HepG2 (cell line): ENCODE measurements at regions not wholly inside any gene's neighbourhood (a gene's known extent, or its start where the extent isn't known, plus 50 kb on each side); places are given as distances from the start of the nearest gene placed in this dataset.

Source experiments
- ATAC-seq: fragments of 200-7000 bp; cut with Tn5 transposase; 3 replicates; pipeline ENCODE4 v1.9.1; 2020; ENCODE audit warnings: mild to moderate bottlenecking, moderate library complexity
- BruUV-seq: library from RNA; stranded (reverse); fragments of 400-500 nt; replicated peaks from 2 replicates; lab custom pipeline; 2021; lab: Mats Ljungman, UMichigan
- CTCF ChIA-PET: fragments of 300-600 bp; formaldehyde crosslinking; extraction: SDS; loops from one replicate; lab custom pipeline; 2021; ENCODE audit warnings: low total read pairs, inconsistent platforms, low intra/inter-chr PET ratio; lab: Yijun Ruan, JAX
- POLR2A ChIA-PET: fragments of 350-600 bp; sonication (Branson Sonifier 250); formaldehyde crosslinking; loops from one replicate; lab custom pipeline; 2020; ENCODE audit warnings: antibody characterized with exemption, inconsistent platforms; lab: Yijun Ruan, JAX
- DNase-seq: peaks from one replicate; pipeline ENCODE4 v3.0.0-alpha.2; 2015; ENCODE audit warnings: low spot score
- FAIRE-seq: peaks from 3 replicates; lab custom pipeline; 2011; peaks lifted over from hg19 to GRCh38; lab: Jason Lieb, UNC
- H2AFZ ChIP-seq: one replicate; pipeline ENCODE4 v1.6.1; 2011; ENCODE audit warnings: low read length, inconsistent platforms
- H3K27ac ChIP-seq: fragments of 300-600 bp; 3 replicates; pipeline ENCODE4 v1.8.0; 2011; ENCODE audit warnings: mixed run types, mild to moderate bottlenecking, mixed read lengths, low read length, inconsistent platforms; ENCODE audit not compliant: insufficient read depth; ENCODE audit errors: extremely low read length
- H3K27me3 ChIP-seq, 2 experiments: fragments of 200-600 bp in 1 of 2; 2 replicates in 1 of 2; 3 replicates in 1 of 2; pipeline versions ENCODE4 v1.6.0 to v1.8.0; 2011; ENCODE audit warnings: low read length in 2 of 2, mild to moderate bottlenecking in 2 of 2, moderate library complexity in 2 of 2, inconsistent platforms in 1 of 2; ENCODE audit not compliant: insufficient read depth in 2 of 2, control insufficient read depth in 1 of 2
- H3K36me3 ChIP-seq, 2 experiments: fragments of 200-600 bp in 1 of 2; replicated peaks in 1 of 2; 2 replicates in 1 of 2; 3 replicates in 1 of 2; pipeline versions ENCODE4 v1.5.1 to v1.8.0; 2011; ENCODE audit warnings: low read length in 2 of 2, inconsistent platforms in 1 of 2; ENCODE audit not compliant: insufficient read depth in 2 of 2, control insufficient read depth in 1 of 2
- H3K4me1 ChIP-seq: 2 replicates; pipeline ENCODE4 v1.5.1; 2012; ENCODE audit warnings: low read length, inconsistent platforms; ENCODE audit not compliant: insufficient read depth
- H3K4me2 ChIP-seq: 2 replicates; pipeline ENCODE4 v1.6.0; 2011; ENCODE audit warnings: low read depth, low read length, inconsistent platforms
- H3K4me3 ChIP-seq, 3 experiments: fragments of 200-600 bp in 1 of 3; sonication (generic), shearing (Covaris generic) in 1 of 3; replicated peaks in 1 of 3; 2 replicates each; pipeline ENCODE4 v1.5.1; 2011 to 2016; ENCODE audit warnings: low read length in 3 of 3, inconsistent platforms in 2 of 3, low read depth in 2 of 3, mild to moderate bottlenecking in 2 of 3, control low read depth in 1 of 3, mixed read lengths in 1 of 3; ENCODE audit not compliant: insufficient read depth in 1 of 3
- H3K79me2 ChIP-seq: one replicate; pipeline ENCODE4 v1.6.1; 2011; ENCODE audit warnings: low read length, inconsistent platforms; ENCODE audit not compliant: insufficient read depth
- H3K9ac ChIP-seq: 2 replicates; pipeline ENCODE4 v1.6.0; 2011; ENCODE audit warnings: mild to moderate bottlenecking, low read depth, low read length, inconsistent platforms; ENCODE audit not compliant: insufficient read depth
- H3K9me3 ChIP-seq: 2 replicates; pipeline ENCODE4 v1.5.1; 2012; ENCODE audit warnings: mild to moderate bottlenecking, low read length
- H4K20me1 ChIP-seq: 2 replicates; pipeline ENCODE4 v1.6.0; 2011; ENCODE audit warnings: inconsistent platforms, mild to moderate bottlenecking, low read length, moderate library complexity; ENCODE audit not compliant: insufficient read depth
- NFYB ChIP-seq: sonication (generic); formaldehyde crosslinking; IDR thresholded peaks from 2 replicates; pipeline ENCODE4 v1.4.0; 2020; ENCODE audit warnings: missing genetic modification reagents
- SCMH1 ChIP-seq: sonication (generic); formaldehyde crosslinking; IDR thresholded peaks from 2 replicates; pipeline ENCODE4 v1.9.0; 2021; ENCODE audit warnings: missing genetic modification reagents, mild to moderate bottlenecking, borderline replicate concordance
- TCF12 ChIP-seq, 2 experiments: fragments of 450-650 bp in 1 of 2; sonication (generic) in 1 of 2; formaldehyde crosslinking in 1 of 2; IDR thresholded peaks; 2 replicates each; pipeline versions ENCODE4 v1.6.1 to v1.8.0; 2017 to 2022; ENCODE audit warnings: antibody characterized with exemption in 1 of 2, mild to moderate bottlenecking in 1 of 2, missing genetic modification reagents in 1 of 2, moderate library complexity in 1 of 2
- ZNF260 ChIP-seq: sonication (generic); formaldehyde crosslinking; IDR thresholded peaks from 2 replicates; pipeline ENCODE4 v1.4.0; 2020; ENCODE audit warnings: missing genetic modification reagents, low read depth, mild to moderate bottlenecking, borderline replicate concordance
- ZNF549 ChIP-seq: sonication (generic); formaldehyde crosslinking; IDR thresholded peaks from 2 replicates; pipeline ENCODE4 v1.5.0; 2020; ENCODE audit warnings: missing genetic modification reagents
- WGBS: methylation state at CpG from one replicate; pipeline ENCODE4 v1.1.6; 2017; ENCODE audit warnings: low lambda C conversion rate; 5-methylcytosine and 5-hydroxymethylcytosine counted together
- in situ Hi-C: cut with HindIII; loops from 2 replicates; pipeline ENCODE4 v1.10.0; 2017; ENCODE audit warnings: low pct_unique_long_range_greater_than_20kb; ENCODE audit not compliant: extremely low pct_ligation_motif_present
- intact Hi-C: fragments of 100-400 bp; cut with micrococcal nuclease; formaldehyde crosslinking; loops from one replicate; pipeline ENCODE4 v1.10.0; 2022; ENCODE audit not compliant: unreplicated experiment
- TF ChIP-seq, protein P1 (sequence below): sonication (generic); formaldehyde crosslinking; IDR thresholded peaks from 2 replicates; pipeline ENCODE4 v1.8.0; 2023; ENCODE audit warnings: mild to moderate bottlenecking, missing genetic modification reagents
- TF ChIP-seq, protein P2 (sequence below): sonication (generic); formaldehyde crosslinking; IDR thresholded peaks from 2 replicates; pipeline ENCODE4 v1.8.0; 2022; ENCODE audit warnings: missing genetic modification reagents, mild to moderate bottlenecking, inconsistent platforms, borderline replicate concordance
- TF ChIP-seq, protein P3 (sequence below): sonication (generic); formaldehyde crosslinking; conservative IDR thresholded peaks from 2 replicates; pipeline ENCODE4 v1.4.0; 2020; ENCODE audit warnings: missing genetic modification reagents
- TF ChIP-seq, protein P4 (sequence below): IDR thresholded peaks from 2 replicates; pipeline ENCODE4 v1.6.1; 2016; ENCODE audit warnings: missing genetic modification reagents, missing compliant biosample characterization
- TF ChIP-seq, protein P5 (sequence below): sonication (generic); formaldehyde crosslinking; IDR thresholded peaks from 2 replicates; pipeline ENCODE4 v1.4.0; 2020; ENCODE audit warnings: missing genetic modification reagents, borderline replicate concordance
- TF ChIP-seq, protein P6 (sequence below): IDR thresholded peaks from 2 replicates; pipeline ENCODE4 v1.6.1; 2016; ENCODE audit warnings: control low read depth

DNA sequence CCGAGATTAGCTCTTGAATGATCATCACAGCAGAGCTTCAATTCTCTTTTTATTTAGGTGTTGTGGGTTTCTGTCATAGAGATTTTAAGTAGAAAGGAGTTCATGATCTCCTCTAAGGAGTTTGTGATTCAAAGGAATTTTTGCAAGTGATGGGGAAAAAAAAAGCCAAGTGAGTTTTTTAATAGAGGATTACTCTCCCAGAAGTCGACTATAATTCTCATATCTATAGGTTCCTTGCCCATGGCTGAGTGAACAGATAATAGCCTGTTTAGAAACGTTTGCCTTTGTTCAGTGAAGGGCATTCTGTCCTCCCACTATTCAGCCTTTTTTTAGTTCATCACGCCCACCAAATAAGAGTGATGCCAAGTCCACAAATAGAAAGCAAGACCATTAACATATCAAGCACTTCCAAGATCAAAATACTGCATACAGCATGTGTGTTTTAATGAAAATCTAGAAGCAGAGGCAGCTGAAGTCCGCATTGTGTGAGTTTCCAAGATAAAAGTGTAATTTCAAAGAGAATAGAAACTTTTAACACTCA lies 398.4 kb upstream of the CNTN3 start:
- CTCF ChIA-PET: no interaction called here
- Histone ChIP-seq H3K36me3 (no peaks in the 10 kb centered on the region), H3K4me3 (no peak overlapping the region), H3K4me2 (no peak overlapping the region), H3K79me2 (no peaks in the 10 kb centered on the region), H4K20me1 (no peaks in the 10 kb centered on the region), H3K4me1 (no peaks in the 10 kb centered on the region), H3K27me3 (no peaks in the 10 kb centered on the region), H2AFZ (no peak overlapping the region), H3K9ac (no peak overlapping the region), H3K27ac (no peak overlapping the region), H3K9me3 (no peaks in the 10 kb centered on the region)
- FAIRE-seq (no peak), DNase-seq (no peak), ATAC-seq (no peak)
- in situ Hi-C loops: no loop called here
- intact Hi-C loops: no loop called here
- WGBS: 3% methylated on average over 5 of the region's 5 CpGs
- TF ChIP-seq, protein P1, sequence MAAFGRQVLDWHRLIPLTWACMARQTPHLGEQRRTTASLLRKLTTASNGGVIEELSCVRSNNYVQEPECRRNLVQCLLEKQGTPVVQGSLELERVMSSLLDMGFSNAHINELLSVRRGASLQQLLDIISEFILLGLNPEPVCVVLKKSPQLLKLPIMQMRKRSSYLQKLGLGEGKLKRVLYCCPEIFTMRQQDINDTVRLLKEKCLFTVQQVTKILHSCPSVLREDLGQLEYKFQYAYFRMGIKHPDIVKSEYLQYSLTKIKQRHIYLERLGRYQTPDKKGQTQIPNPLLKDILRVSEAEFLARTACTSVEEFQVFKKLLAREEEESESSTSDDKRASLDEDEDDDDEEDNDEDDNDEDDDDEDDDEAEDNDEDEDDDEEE (CRISPR knock-in tag): no peak
- TF ChIP-seq, protein P2, sequence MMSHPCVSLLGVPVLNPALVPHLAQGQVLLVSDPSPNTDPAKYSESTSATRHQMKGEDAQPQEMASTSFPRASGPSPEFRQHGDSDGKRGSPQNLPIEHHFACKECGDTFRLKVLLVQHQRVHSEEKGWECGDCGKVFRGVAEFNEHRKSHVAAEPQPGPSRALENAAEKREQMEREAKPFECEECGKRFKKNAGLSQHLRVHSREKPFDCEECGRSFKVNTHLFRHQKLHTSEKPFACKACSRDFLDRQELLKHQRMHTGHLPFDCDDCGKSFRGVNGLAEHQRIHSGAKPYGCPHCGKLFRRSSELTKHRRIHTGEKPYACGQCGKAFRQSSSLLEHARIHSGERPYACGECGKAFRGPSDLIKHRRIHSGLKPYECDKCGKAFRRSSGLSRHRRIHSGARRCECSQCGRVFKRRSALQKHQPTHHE (CRISPR knock-in tag): no peak
- TF ChIP-seq, protein P3, sequence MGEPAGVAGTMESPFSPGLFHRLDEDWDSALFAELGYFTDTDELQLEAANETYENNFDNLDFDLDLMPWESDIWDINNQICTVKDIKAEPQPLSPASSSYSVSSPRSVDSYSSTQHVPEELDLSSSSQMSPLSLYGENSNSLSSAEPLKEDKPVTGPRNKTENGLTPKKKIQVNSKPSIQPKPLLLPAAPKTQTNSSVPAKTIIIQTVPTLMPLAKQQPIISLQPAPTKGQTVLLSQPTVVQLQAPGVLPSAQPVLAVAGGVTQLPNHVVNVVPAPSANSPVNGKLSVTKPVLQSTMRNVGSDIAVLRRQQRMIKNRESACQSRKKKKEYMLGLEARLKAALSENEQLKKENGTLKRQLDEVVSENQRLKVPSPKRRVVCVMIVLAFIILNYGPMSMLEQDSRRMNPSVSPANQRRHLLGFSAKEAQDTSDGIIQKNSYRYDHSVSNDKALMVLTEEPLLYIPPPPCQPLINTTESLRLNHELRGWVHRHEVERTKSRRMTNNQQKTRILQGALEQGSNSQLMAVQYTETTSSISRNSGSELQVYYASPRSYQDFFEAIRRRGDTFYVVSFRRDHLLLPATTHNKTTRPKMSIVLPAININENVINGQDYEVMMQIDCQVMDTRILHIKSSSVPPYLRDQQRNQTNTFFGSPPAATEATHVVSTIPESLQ (CRISPR knock-in tag): no peak
- TF ChIP-seq, protein P4, sequence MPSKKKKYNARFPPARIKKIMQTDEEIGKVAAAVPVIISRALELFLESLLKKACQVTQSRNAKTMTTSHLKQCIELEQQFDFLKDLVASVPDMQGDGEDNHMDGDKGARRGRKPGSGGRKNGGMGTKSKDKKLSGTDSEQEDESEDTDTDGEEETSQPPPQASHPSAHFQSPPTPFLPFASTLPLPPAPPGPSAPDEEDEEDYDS: no peak
- TF ChIP-seq SCMH1 (CRISPR knock-in tag) (no peak), ZNF260 (CRISPR knock-in tag) (no peak), NFYB (CRISPR knock-in tag) (no peak), ZNF549 (no peak), TCF12 (IDR thresholded peaks at IDR 0.05) (no peak), TCF12 (CRISPR knock-in tag; IDR thresholded peaks at IDR 0.05) (no peak)
- TF ChIP-seq, protein P5, sequence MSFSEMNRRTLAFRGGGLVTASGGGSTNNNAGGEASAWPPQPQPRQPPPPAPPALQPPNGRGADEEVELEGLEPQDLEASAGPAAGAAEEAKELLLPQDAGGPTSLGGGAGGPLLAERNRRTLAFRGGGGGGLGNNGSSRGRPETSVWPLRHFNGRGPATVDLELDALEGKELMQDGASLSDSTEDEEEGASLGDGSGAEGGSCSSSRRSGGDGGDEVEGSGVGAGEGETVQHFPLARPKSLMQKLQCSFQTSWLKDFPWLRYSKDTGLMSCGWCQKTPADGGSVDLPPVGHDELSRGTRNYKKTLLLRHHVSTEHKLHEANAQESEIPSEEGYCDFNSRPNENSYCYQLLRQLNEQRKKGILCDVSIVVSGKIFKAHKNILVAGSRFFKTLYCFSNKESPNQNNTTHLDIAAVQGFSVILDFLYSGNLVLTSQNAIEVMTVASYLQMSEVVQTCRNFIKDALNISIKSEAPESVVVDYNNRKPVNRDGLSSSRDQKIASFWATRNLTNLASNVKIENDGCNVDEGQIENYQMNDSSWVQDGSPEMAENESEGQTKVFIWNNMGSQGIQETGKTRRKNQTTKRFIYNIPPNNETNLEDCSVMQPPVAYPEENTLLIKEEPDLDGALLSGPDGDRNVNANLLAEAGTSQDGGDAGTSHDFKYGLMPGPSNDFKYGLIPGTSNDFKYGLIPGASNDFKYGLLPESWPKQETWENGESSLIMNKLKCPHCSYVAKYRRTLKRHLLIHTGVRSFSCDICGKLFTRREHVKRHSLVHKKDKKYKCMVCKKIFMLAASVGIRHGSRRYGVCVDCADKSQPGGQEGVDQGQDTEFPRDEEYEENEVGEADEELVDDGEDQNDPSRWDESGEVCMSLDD: no peak
- TF ChIP-seq, protein P6, sequence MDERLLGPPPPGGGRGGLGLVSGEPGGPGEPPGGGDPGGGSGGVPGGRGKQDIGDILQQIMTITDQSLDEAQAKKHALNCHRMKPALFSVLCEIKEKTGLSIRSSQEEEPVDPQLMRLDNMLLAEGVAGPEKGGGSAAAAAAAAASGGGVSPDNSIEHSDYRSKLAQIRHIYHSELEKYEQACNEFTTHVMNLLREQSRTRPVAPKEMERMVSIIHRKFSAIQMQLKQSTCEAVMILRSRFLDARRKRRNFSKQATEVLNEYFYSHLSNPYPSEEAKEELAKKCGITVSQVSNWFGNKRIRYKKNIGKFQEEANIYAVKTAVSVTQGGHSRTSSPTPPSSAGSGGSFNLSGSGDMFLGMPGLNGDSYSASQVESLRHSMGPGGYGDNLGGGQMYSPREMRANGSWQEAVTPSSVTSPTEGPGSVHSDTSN (CRISPR knock-in tag): no peak
- POLR2A ChIA-PET: no interaction called here
- no TSS peak for BruUV-seq
